HG02973 (cell line): ENCODE measurements at regions not wholly inside any gene's neighbourhood (a gene's known extent, or its start where the extent isn't known, plus 50 kb on each side); places are given as distances from the start of the nearest gene placed in this dataset.

Experiments
- ATAC-seq: cut with Tn5 transposase; IDR thresholded peaks from one replicate; pipeline ENCODE4 v1.9.1; 2021; ENCODE audit warnings: moderate library complexity; ENCODE audit not compliant: unreplicated experiment

DNA sequence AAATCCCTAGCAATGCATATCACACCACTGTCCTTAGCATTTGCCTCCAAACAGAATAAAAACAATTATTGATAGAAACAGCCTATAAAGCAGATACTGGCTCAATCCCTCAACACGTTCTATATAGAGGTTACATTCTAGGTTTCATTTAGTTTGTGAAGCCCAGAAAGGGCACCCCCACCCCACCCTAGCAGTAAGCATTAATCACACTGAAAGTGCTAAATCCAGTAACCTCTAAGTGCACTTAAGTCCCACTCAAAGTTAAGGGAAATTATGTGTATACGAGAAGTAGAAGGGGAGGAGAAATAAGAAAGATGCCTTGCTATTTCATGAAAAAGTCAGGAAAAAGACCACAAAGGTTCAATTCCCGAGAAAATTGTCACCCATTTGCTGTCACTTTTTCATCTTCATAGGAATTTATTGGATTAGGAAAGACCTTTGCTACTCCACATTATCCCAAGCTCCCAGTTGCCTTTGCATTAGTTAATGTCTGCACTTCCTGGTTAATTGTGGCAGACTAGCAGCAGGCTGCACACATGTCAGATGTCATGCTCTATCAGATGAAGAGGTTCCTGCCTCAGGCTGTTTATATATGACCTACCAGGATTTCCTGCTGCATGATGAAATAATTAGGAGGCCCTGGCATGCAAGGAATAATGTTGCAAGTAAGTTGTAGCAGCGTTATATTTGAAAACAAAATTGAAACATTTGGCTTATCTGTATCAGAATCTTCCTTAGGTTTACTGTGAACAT lies 54.5 kb upstream of the LHX8 start:
- ATAC-seq: no peak

DNA sequence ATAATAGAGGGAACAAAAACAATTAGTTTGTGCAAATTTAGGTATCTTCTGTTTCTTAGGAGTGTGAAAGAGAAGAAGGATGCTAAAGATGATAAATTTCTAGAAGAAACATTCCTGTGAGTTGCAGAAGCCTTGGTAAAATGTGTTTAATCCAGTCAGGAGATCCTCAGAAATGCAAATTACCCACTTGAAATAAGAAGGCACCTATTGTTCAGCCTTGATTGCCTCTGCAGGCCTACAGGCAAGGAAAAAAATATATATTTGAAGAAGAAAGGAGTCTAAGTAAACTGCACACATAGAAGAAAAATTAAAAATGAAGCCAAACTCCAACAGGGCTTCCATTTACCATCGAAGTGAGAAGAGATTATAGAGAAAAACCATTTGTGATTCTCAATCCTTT lies 51.0 kb upstream of the LHX8 start:
- no peak for ATAC-seq

DNA sequence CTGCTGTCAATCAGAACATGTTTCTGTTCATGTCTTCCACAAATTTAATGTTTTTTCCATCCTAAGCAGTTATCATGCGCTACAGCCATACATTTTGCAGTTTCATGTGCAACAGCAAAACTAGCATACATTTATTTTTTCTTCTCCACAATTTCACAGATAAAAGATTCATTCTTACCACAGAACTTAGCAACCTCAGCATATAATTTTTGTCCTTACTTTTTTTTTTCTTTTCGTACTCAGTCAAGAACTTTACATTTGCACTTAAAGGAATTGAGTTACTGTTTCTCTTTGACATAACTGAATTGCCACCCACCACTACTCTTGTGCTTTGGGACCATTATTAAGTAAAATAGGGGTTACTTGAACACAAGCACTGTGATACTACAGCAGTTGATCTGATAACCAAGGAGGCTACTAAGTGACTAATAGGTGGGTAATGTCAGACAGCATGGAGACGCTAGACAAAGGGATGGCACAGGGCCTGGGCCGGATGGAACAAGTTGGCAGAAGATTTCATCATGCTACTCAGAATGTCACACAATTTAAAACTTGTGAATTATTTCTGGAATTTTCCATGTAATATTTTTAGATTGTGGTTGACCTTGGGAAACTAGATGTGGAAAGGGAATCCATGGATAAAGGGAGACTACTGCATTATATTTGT lies 50.2 kb upstream of the LHX8 start:
- ATAC-seq: no peak
